OCI-LY7 (cell line): ENCODE measurements at regions not wholly inside any gene's neighbourhood (a gene's known extent, or its start where the extent isn't known, plus 50 kb on each side); places are given as distances from the start of the nearest gene placed in this dataset.

Experiments
- BruUV-seq: library from RNA; stranded (reverse); fragments of 400-500 nt; replicated peaks from 2 replicates; lab custom pipeline; 2021; lab: Mats Ljungman, UMichigan
- CTCF ChIA-PET: fragments of 300-600 bp; sonication (Branson Sonifier 250); formaldehyde crosslinking; loops from one replicate; lab custom pipeline; 2022; ENCODE audit warnings: antibody characterized with exemption; ENCODE audit not compliant: unreplicated experiment; lab: Charles Lee
- POLR2A ChIA-PET: fragments of 300-600 bp; sonication (Branson Sonifier 250); formaldehyde crosslinking; loops from one replicate; lab custom pipeline; 2022; ENCODE audit warnings: antibody characterized with exemption; lab: Charles Lee
- DNase-seq: peaks from one replicate; pipeline ENCODE4 v3.0.0-alpha.2; 2015; ENCODE audit warnings: low spot score
- H2AFZ ChIP-seq: fragments of 200-600 bp; sonication (generic), shearing (Covaris generic); 2 replicates; pipeline ENCODE4 v1.6.1; 2014; ENCODE audit warnings: mild to moderate bottlenecking, antibody characterized with exemption, low read length, moderate library complexity
- H3K27ac ChIP-seq: fragments of 200-600 bp; sonication (generic); 2 replicates; pipeline ENCODE4 v1.5.1; 2014; ENCODE audit warnings: mixed run types, low read depth, mild to moderate bottlenecking, moderate library complexity, low read length, inconsistent platforms; ENCODE audit not compliant: poor library complexity, severe bottlenecking
- H3K36me3 ChIP-seq: fragments of 200-600 bp; sonication (generic); 2 replicates; pipeline ENCODE4 v1.6.1; 2014; ENCODE audit warnings: mild to moderate bottlenecking, antibody characterized with exemption, low read length, moderate library complexity, mixed read lengths; ENCODE audit not compliant: insufficient read depth
- H3K4me1 ChIP-seq: fragments of 200-600 bp; sonication (generic); 2 replicates; pipeline ENCODE4 v1.5.1; 2014; ENCODE audit warnings: mild to moderate bottlenecking, low read length; ENCODE audit not compliant: insufficient read depth, poor library complexity, severe bottlenecking
- H3K4me2 ChIP-seq: fragments of 200-600 bp; sonication (generic); 2 replicates; pipeline ENCODE4 v1.6.1; 2014; ENCODE audit warnings: mild to moderate bottlenecking, low read length
- H3K4me3 ChIP-seq: fragments of 200-600 bp; sonication (generic); 2 replicates; pipeline ENCODE4 v1.5.1; 2014; ENCODE audit warnings: mild to moderate bottlenecking, low read depth, low read length; ENCODE audit not compliant: poor library complexity, severe bottlenecking
- H3K79me2 ChIP-seq: fragments of 200-600 bp; sonication (generic); 2 replicates; pipeline ENCODE4 v1.6.1; 2016; ENCODE audit warnings: low read depth, mild to moderate bottlenecking, low read length, moderate library complexity, mixed read lengths; ENCODE audit not compliant: insufficient read depth
- H3K9me2 ChIP-seq: fragments of 200-600 bp; sonication (generic); 2 replicates; pipeline ENCODE4 v1.6.1; 2016; ENCODE audit warnings: mild to moderate bottlenecking, low read length, mixed read lengths; ENCODE audit not compliant: insufficient read depth
- H3K9me3 ChIP-seq: fragments of 200-600 bp; sonication (generic); 2 replicates; pipeline ENCODE4 v1.6.1; 2014; ENCODE audit warnings: mild to moderate bottlenecking, mixed run types, low read length, mixed read lengths
- H4K20me1 ChIP-seq: fragments of 200-600 bp; sonication (generic); 2 replicates; pipeline ENCODE4 v1.6.1; 2014; ENCODE audit warnings: mild to moderate bottlenecking, antibody characterized with exemption, low read length, moderate library complexity, mixed read lengths; ENCODE audit not compliant: insufficient read depth
- EZH2phosphoT487 ChIP-seq: fragments of 200-600 bp; sonication (generic); IDR thresholded peaks from 2 replicates; pipeline ENCODE4 v1.6.1; 2018; ENCODE audit warnings: low read depth, borderline replicate concordance, mild to moderate bottlenecking, mixed run types, antibody characterized with exemption, low read length, moderate library complexity, mixed read lengths
- intact Hi-C: fragments of 100-400 bp; cut with micrococcal nuclease; formaldehyde crosslinking; loops from one replicate; pipeline ENCODE4 v1.10.0; 2022; ENCODE audit not compliant: unreplicated experiment
- TF ChIP-seq, protein P1 (sequence below): fragments of 200-600 bp; sonication (generic); conservative IDR thresholded peaks from 2 replicates; pipeline ENCODE4 v1.5.1; 2014; ENCODE audit warnings: mild to moderate bottlenecking, antibody characterized with exemption, low read length, moderate library complexity, mixed read lengths

- no peak for DNase-seq
- Histone ChIP-seq H3K79me2 (no peaks in the 10 kb centered on the region), H3K9me2 (no peaks in the 10 kb centered on the region), H3K9me3 (no peaks in the 10 kb centered on the region), H4K20me1 (no peaks in the 10 kb centered on the region), H3K4me1 (peaks cover 15% of the 10 kb centered on the region), H3K27ac (no peak overlapping the region), H3K4me3 (no peak overlapping the region), H3K36me3 (no peaks in the 10 kb centered on the region), H2AFZ (no peak overlapping the region), H3K4me2 (no peak overlapping the region)
- no TSS peak for BruUV-seq
- POLR2A ChIA-PET: interaction anchor here (0.7 kb wide), 1 partner anchor 280 kb away, joined by 4 read pairs; no protein-coding TSS in a partner anchor
- intact Hi-C loops: no loop called here
- no peak for TF ChIP-seq EZH2phosphoT487
- TF ChIP-seq, protein P1, sequence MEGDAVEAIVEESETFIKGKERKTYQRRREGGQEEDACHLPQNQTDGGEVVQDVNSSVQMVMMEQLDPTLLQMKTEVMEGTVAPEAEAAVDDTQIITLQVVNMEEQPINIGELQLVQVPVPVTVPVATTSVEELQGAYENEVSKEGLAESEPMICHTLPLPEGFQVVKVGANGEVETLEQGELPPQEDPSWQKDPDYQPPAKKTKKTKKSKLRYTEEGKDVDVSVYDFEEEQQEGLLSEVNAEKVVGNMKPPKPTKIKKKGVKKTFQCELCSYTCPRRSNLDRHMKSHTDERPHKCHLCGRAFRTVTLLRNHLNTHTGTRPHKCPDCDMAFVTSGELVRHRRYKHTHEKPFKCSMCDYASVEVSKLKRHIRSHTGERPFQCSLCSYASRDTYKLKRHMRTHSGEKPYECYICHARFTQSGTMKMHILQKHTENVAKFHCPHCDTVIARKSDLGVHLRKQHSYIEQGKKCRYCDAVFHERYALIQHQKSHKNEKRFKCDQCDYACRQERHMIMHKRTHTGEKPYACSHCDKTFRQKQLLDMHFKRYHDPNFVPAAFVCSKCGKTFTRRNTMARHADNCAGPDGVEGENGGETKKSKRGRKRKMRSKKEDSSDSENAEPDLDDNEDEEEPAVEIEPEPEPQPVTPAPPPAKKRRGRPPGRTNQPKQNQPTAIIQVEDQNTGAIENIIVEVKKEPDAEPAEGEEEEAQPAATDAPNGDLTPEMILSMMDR: no peak
- CTCF ChIA-PET: no interaction called here
Measured at GRCh38 chr9:129463994-129464393, 156.9 kb downstream of the C9orf50 start.

DNA sequence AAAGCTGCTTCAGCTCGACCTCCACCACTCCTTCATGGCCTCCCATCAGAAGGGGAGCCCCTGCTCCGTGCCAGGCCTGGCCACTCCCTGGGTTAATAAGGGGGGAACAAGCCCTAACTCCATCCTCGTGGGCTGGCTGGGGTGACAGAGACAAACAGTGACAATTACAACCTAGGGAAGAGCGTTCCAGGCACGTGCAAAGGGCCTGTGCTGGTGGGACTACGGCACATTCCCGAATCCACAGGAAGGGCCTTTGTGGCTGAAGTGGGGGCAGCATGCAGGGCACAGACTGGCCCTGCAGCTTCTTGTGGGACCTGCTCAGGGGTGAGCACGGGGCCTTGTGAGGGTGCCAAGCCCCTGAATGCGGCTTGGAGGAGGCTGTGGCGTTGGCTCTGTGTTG lies 157.4 kb downstream of the C9orf50 start:
- H3K9me2 ChIP-seq: no peaks in the 10 kb centered on the region
- no peaks in the 10 kb centered on the region for H3K9me3 ChIP-seq
- peaks cover 20% of the 10 kb centered on the region for H3K4me1 ChIP-seq
- no peak overlapping the region for H3K4me3 ChIP-seq
- CTCF ChIA-PET: no interaction called here
- no peaks in the 10 kb centered on the region for H3K79me2 ChIP-seq
- no peak overlapping the region for H3K27ac ChIP-seq
- POLR2A ChIA-PET: no interaction called here
- no peaks in the 10 kb centered on the region for H4K20me1 ChIP-seq
- intact Hi-C loops: no loop called here
- no peak for DNase-seq
- H2AFZ ChIP-seq: no peak overlapping the region
- no peaks in the 10 kb centered on the region for H3K36me3 ChIP-seq
- TF ChIP-seq, protein P1: no peak
- no peak for TF ChIP-seq EZH2phosphoT487
- H3K4me2 ChIP-seq: no peak overlapping the region
- no TSS peak for BruUV-seq

DNA sequence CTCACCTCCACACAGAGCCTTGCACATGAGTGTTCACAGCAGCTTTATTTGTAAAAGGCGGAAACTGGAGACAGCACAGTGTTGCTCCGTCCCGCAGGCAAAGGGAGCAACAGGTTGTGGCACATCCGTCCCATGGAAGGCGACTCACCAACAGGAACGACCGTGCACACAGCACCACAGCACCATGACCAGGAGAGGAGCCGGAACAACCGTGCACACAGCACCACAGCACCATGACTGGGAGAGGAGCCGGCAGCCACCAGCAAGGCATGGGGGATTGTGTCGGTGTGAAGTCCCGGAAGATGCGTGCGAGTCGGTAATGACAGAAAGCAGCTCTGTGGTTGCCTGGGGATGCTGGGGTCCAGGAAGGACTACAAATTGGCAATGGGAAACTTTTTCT lies 158.5 kb downstream of the C9orf50 start:
- no peak for DNase-seq
- TF ChIP-seq, protein P1: no peak
- no peak for TF ChIP-seq EZH2phosphoT487
- BruUV-seq: no TSS peak
- intact Hi-C loops: no loop called here
- H3K27ac ChIP-seq: no peak overlapping the region
- H3K4me1 ChIP-seq: peaks cover 24% of the 10 kb centered on the region
- ChIA-PET POLR2A (interaction anchor here (0.6 kb wide), 1 partner anchor 108 kb away, joined by 3 read pairs; no protein-coding TSS in a partner anchor), CTCF (no interaction called here)
- no peak overlapping the region for H3K4me2 ChIP-seq
- H3K4me3 ChIP-seq: no peak overlapping the region
- H3K79me2 ChIP-seq: no peaks in the 10 kb centered on the region
- no peaks in the 10 kb centered on the region for H3K36me3 ChIP-seq
- H4K20me1 ChIP-seq: no peaks in the 10 kb centered on the region
- H3K9me3 ChIP-seq: no peaks in the 10 kb centered on the region
- H2AFZ ChIP-seq: no peak overlapping the region
- H3K9me2 ChIP-seq: no peaks in the 10 kb centered on the region
